Endothelial cell of umbilical vein (primary cell): ENCODE measurements at regions not wholly inside any gene's neighbourhood (a gene's known extent, or its start where the extent isn't known, plus 50 kb on each side); places are given as distances from the start of the nearest gene placed in this dataset.

Experiments used
- BruUV-seq: library from RNA; stranded (reverse); fragments of 400-500 nt; replicated peaks from 2 replicates; lab custom pipeline; 2021; lab: Mats Ljungman, UMichigan
- CTCF ChIA-PET: fragments of 300-600, 350-600 bp; sonication (Branson Sonifier 250); formaldehyde crosslinking; loops from one replicate; lab custom pipeline; 2021; ENCODE audit warnings: antibody characterized with exemption, inconsistent platforms; lab: Charles Lee
- POLR2A ChIA-PET: fragments of 300-600, 350-600 bp; sonication (Branson Sonifier 250); formaldehyde crosslinking; loops from one replicate; lab custom pipeline; 2021; ENCODE audit warnings: antibody characterized with exemption, inconsistent platforms; lab: Charles Lee
- DNase-seq: peaks from one replicate; pipeline ENCODE4 v3.0.0-alpha.2; 2011; ENCODE audit warnings: low read depth, low spot score
- FAIRE-seq: peaks from 2 replicates; lab custom pipeline; 2011; peaks lifted over from hg19 to GRCh38; lab: Jason Lieb, UNC
- H2AFZ ChIP-seq: 2 replicates; pipeline ENCODE4 v1.6.0; 2012; ENCODE audit warnings: low read depth, low read length, control low read depth, inconsistent platforms
- H3K27ac ChIP-seq: 2 replicates; pipeline ENCODE4 v1.5.1; 2011; ENCODE audit warnings: low read depth, mild to moderate bottlenecking, control low read depth, low read length, moderate library complexity; ENCODE audit not compliant: insufficient read depth
- H3K27me3 ChIP-seq, 2 experiments: 2 replicates each; pipeline versions ENCODE4 v1.6.0 to v1.6.1; 2011; ENCODE audit warnings: low read length in 2 of 2, mixed read lengths in 1 of 2; ENCODE audit not compliant: control insufficient read depth in 2 of 2, insufficient read depth in 2 of 2
- H3K36me3 ChIP-seq, 2 experiments: 2 replicates in 1 of 2; 3 replicates in 1 of 2; pipeline ENCODE4 v1.5.1; 2011; ENCODE audit warnings: low read length in 2 of 2, mild to moderate bottlenecking in 1 of 2, moderate library complexity in 1 of 2; ENCODE audit not compliant: control insufficient read depth in 2 of 2, insufficient read depth in 2 of 2; ENCODE audit errors: extremely low read depth in 1 of 2
- H3K4me1 ChIP-seq: 3 replicates; pipeline ENCODE4 v1.5.1; 2011; ENCODE audit warnings: mild to moderate bottlenecking, low read length; ENCODE audit not compliant: control insufficient read depth, insufficient read depth; ENCODE audit errors: extremely low read depth
- H3K4me2 ChIP-seq: 2 replicates; pipeline ENCODE4 v1.6.1; 2011; ENCODE audit warnings: low read length, control low read depth, mixed read lengths; ENCODE audit not compliant: insufficient read depth
- H3K4me3 ChIP-seq, 3 experiments: fragments of 200-600 bp in 1 of 3; sonication (generic), shearing (Covaris generic) in 1 of 3; replicated peaks in 1 of 3; 2 replicates each; pipeline ENCODE4 v1.5.1; 2011 to 2016; ENCODE audit warnings: control low read depth in 3 of 3, low read length in 3 of 3, mild to moderate bottlenecking in 2 of 3, inconsistent platforms in 1 of 3, low read depth in 1 of 3, moderate library complexity in 1 of 3; ENCODE audit not compliant: insufficient read depth in 1 of 3
- H3K79me2 ChIP-seq: 2 replicates; pipeline ENCODE4 v1.6.0; 2012; ENCODE audit warnings: low read length, inconsistent platforms; ENCODE audit not compliant: control insufficient read depth, insufficient read depth
- H3K9ac ChIP-seq: replicated peaks from 2 replicates; pipeline ENCODE3; 2011; ENCODE audit warnings: low read length, control low read depth; ENCODE audit not compliant: insufficient read depth; ENCODE audit errors: extremely low read depth
- H3K9me1 ChIP-seq: replicated peaks from 3 replicates; pipeline ENCODE4 v1.6.0; 2011; ENCODE audit warnings: mild to moderate bottlenecking, low read length; ENCODE audit not compliant: control insufficient read depth, insufficient read depth; ENCODE audit errors: extremely low read depth
- H3K9me3 ChIP-seq: replicated peaks from 2 replicates; pipeline ENCODE4 v1.5.1; 2012; ENCODE audit warnings: low read length, inconsistent platforms; ENCODE audit not compliant: control insufficient read depth, insufficient read depth
- H4K20me1 ChIP-seq: replicated peaks from 2 replicates; pipeline ENCODE3; 2011; ENCODE audit warnings: mild to moderate bottlenecking, low read length; ENCODE audit not compliant: control insufficient read depth, insufficient read depth; ENCODE audit errors: extremely low read depth
- EZH2 ChIP-seq: IDR thresholded peaks from 2 replicates; pipeline ENCODE4 v1.6.1; 2012; ENCODE audit warnings: borderline replicate concordance, low read depth, mild to moderate bottlenecking, moderate library complexity, low read length, inconsistent platforms; ENCODE audit not compliant: severe bottlenecking
- FOS ChIP-seq: IDR thresholded peaks from 2 replicates; pipeline ENCODE4 v1.6.1; 2011; ENCODE audit warnings: mild to moderate bottlenecking, low read length, moderate library complexity, borderline replicate concordance; ENCODE audit not compliant: insufficient read depth
- GATA2 ChIP-seq: IDR thresholded peaks from 2 replicates; pipeline ENCODE4 v1.7.0; 2011; ENCODE audit warnings: low read depth, mild to moderate bottlenecking, moderate library complexity, mixed read lengths, low read length; ENCODE audit not compliant: insufficient read length, insufficient read depth
- JUN ChIP-seq: IDR thresholded peaks from 2 replicates; pipeline ENCODE4 v1.6.1; 2011; ENCODE audit warnings: borderline replicate concordance, low read depth; ENCODE audit not compliant: insufficient read length, insufficient read depth
- MYC ChIP-seq: IDR thresholded peaks from one replicate; pipeline ENCODE4 v1.6.1; 2011; ENCODE audit warnings: mild to moderate bottlenecking, low read depth, low read length
- POLR2A ChIP-seq: IDR thresholded peaks from 2 replicates; pipeline ENCODE4 v1.6.1; 2012; ENCODE audit warnings: low read depth, mild to moderate bottlenecking, control low read depth, low read length
- POLR2AphosphoS5 ChIP-seq: IDR thresholded peaks from 2 replicates; pipeline ENCODE4 v1.6.1; 2012; ENCODE audit warnings: low read depth, mild to moderate bottlenecking, control low read depth, low read length, moderate library complexity; ENCODE audit not compliant: insufficient read depth
- dilution Hi-C: fragments of 300-500 bp; cut with MboI; formaldehyde crosslinking; loops from one replicate; pipeline ENCODE4 v1.15.0; 2019; ENCODE audit warnings: low sequenced_read_pairs; ENCODE audit not compliant: extremely low pct_ligation_motif_present
- intact Hi-C: fragments of 100-400 bp; cut with micrococcal nuclease; formaldehyde crosslinking; loops from one replicate; pipeline ENCODE4 v1.10.0; 2022
- TF ChIP-seq, protein P1 (sequence below): IDR thresholded peaks from 2 replicates; pipeline ENCODE4 v1.6.1; 2011; ENCODE audit not compliant: insufficient read depth, insufficient read length
- TF ChIP-seq, protein P2 (sequence below), 2 donors: IDR thresholded peaks; 1 replicate in 1 of 2; 2 replicates in 1 of 2; pipeline ENCODE4 v1.5.1; 2011; ENCODE audit warnings: low read length in 2 of 2, mild to moderate bottlenecking in 2 of 2, moderate library complexity in 2 of 2, control low read depth in 1 of 2, inconsistent platforms in 1 of 2, low read depth in 1 of 2; ENCODE audit not compliant: insufficient read depth in 1 of 2; ENCODE audit errors: extremely low read depth in 1 of 2

DNA sequence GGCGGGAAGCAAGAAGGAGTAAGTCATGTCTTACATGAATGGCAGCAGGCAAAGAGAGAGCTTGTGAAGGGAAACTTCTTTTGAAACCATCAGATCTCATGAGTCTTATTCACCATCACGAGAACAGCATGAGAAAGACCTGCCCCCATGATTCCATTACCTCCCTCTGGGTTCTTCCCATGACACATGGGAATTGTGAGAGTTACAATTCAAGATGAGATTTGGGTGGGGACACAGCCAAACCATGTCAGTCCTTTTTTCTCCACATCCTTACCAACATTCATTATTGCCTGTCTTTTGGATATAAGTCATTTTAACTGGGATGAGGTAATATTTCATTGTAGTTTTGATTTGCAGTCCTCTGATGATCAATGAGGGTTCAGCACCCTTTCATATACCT, 81.0 kb downstream of the DIRAS3 start:
- peak; percentile 37 for FAIRE-seq

More for the DNA sequence above, 81.0 kb downstream of the DIRAS3 start:
- Histone ChIP-seq H3K27ac (peak overlapping the region; percentile 63), H3K4me2 (no peak overlapping the region), H3K27me3 (no peaks in the 10 kb centered on the region), H4K20me1 (no peaks in the 10 kb centered on the region), H3K4me3 (no peak overlapping the region), H3K4me1 (peaks cover 11% of the 10 kb centered on the region), H2AFZ (no peak overlapping the region), H3K79me2 (no peaks in the 10 kb centered on the region), H3K9me3 (no peaks in the 10 kb centered on the region), H3K9me1 (no peaks in the 10 kb centered on the region), H3K9ac (no peak overlapping the region), H3K36me3 (no peaks in the 10 kb centered on the region)
- ChIA-PET CTCF (no interaction called here), POLR2A (interaction anchor here (0.6 kb wide), 1 partner anchor 28 kb away, joined by 3 read pairs; no protein-coding TSS in a partner anchor)
- DNase-seq = no peak
- dilution Hi-C loops = no loop called here
- intact Hi-C loops = no loop called here
- TF ChIP-seq, protein P1, sequence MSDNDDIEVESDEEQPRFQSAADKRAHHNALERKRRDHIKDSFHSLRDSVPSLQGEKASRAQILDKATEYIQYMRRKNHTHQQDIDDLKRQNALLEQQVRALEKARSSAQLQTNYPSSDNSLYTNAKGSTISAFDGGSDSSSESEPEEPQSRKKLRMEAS = no peak
- TF ChIP-seq JUN (no peak), GATA2 (no peak), FOS (no peak), POLR2A (no peak), EZH2 (no peak), POLR2AphosphoS5 (no peak), MYC (no peak)
- TF ChIP-seq, protein P2, sequence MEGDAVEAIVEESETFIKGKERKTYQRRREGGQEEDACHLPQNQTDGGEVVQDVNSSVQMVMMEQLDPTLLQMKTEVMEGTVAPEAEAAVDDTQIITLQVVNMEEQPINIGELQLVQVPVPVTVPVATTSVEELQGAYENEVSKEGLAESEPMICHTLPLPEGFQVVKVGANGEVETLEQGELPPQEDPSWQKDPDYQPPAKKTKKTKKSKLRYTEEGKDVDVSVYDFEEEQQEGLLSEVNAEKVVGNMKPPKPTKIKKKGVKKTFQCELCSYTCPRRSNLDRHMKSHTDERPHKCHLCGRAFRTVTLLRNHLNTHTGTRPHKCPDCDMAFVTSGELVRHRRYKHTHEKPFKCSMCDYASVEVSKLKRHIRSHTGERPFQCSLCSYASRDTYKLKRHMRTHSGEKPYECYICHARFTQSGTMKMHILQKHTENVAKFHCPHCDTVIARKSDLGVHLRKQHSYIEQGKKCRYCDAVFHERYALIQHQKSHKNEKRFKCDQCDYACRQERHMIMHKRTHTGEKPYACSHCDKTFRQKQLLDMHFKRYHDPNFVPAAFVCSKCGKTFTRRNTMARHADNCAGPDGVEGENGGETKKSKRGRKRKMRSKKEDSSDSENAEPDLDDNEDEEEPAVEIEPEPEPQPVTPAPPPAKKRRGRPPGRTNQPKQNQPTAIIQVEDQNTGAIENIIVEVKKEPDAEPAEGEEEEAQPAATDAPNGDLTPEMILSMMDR (IDR thresholded peaks at IDR 0.05; ENCODE audit: extremely low read depth in 1 of 2, insufficient read depth in 1 of 2, low read depth in 1 of 2, low read length in 2 of 2) = no peak
- BruUV-seq = no TSS peak
